ENCODE measurements at regions not wholly inside any gene's neighbourhood (a gene's known extent, or its start where the extent isn't known, plus 50 kb on each side); places are given as distances from the start of the nearest gene placed in this dataset.

DNA sequence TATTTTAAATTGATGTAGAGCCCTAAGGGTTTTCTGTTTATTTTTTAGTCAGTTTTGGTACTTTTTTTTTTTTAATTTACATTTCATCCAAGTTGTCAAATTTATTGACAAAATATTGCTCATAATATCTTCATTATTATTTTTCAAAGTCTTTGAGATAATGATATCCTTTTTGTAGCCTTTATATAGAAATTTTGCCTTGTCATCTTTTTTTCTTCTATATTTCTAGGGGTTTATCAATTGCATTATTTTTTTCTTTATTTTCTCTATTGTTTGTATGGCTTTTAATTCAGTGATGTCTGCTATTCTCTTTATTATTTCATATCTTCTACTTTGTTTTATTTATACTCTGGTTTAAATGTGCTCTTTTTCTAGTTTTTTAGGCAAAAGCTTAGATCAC is 863.0 kb upstream of the GJE1 start:
- TF ChIP-seq ZNF274 (IDR thresholded peaks at IDR 0.05; ENCODE audit: low read depth, low read length): no peak
- TF ChIP-seq SUZ12 (IDR thresholded peaks at IDR 0.05; ENCODE audit: extremely low read depth, insufficient read depth, insufficient read length): no peak
- TF ChIP-seq YY1 (IDR thresholded peaks at IDR 0.05; ENCODE audit: insufficient read depth, insufficient read length): no peak
